IMR-90 (cell line): ENCODE measurements at regions not wholly inside any gene's neighbourhood (a gene's known extent, or its start where the extent isn't known, plus 50 kb on each side); places are given as distances from the start of the nearest gene placed in this dataset.

ENCODE experiments used
- ATAC-seq: fragments of 200-7000 bp; cut with Tn5 transposase; 2 replicates; pipeline ENCODE4 v1.9.1; 2020; ENCODE audit warnings: low read depth, mild to moderate bottlenecking, moderate library complexity
- BruUV-seq: library from RNA; stranded (reverse); fragments of 400-500 nt; replicated peaks from 2 replicates; lab custom pipeline; 2021; lab: Mats Ljungman, UMichigan
- CTCF ChIA-PET: fragments of 300-600 bp; formaldehyde crosslinking; extraction: SDS; loops from one replicate; lab custom pipeline; 2021; ENCODE audit warnings: antibody characterized with exemption; lab: Yijun Ruan, JAX
- POLR2A ChIA-PET: fragments of 300-600 bp; sonication (Branson Sonifier 250); formaldehyde crosslinking; loops from one replicate; lab custom pipeline; 2022; ENCODE audit warnings: antibody characterized with exemption; ENCODE audit not compliant: unreplicated experiment; lab: Charles Lee
- DNase-seq: peaks from one replicate; pipeline ENCODE4 v3.0.0; 2013
- H2AFZ ChIP-seq: replicated peaks from 2 replicates; pipeline ENCODE3; 2013; ENCODE audit warnings: low read length, mild to moderate bottlenecking; ENCODE audit not compliant: poor library complexity
- H2AK5ac ChIP-seq: 2 replicates; pipeline ENCODE4 v1.6.1; 2013; ENCODE audit warnings: low read depth, low read length, inconsistent platforms
- H2AK9ac ChIP-seq: replicated peaks from 2 replicates; pipeline ENCODE3; 2013; ENCODE audit warnings: mild to moderate bottlenecking, low read depth, low read length, moderate library complexity; ENCODE audit not compliant: poor library complexity
- H2BK120ac ChIP-seq: 2 replicates; pipeline ENCODE4 v1.6.1; 2013; ENCODE audit warnings: low read depth, low read length, inconsistent platforms
- H2BK15ac ChIP-seq: 3 replicates; pipeline ENCODE4 v1.6.1; 2013; ENCODE audit warnings: low read depth, low read length, inconsistent platforms
- H2BK20ac ChIP-seq: 2 replicates; pipeline ENCODE4 v1.6.1; 2013; ENCODE audit warnings: low read depth, mild to moderate bottlenecking, inconsistent platforms, low read length, moderate library complexity
- H2BK5ac ChIP-seq: 2 replicates; pipeline ENCODE4 v1.6.1; 2013; ENCODE audit warnings: mild to moderate bottlenecking, low read depth, low read length, inconsistent platforms; ENCODE audit not compliant: poor library complexity, severe bottlenecking
- H3K14ac ChIP-seq: replicated peaks from 2 replicates; pipeline ENCODE4 v1.6.1; 2013; ENCODE audit warnings: low read depth, low read length, inconsistent platforms
- H3K18ac ChIP-seq: 2 replicates; pipeline ENCODE4 v1.6.1; 2013; ENCODE audit warnings: low read depth, low read length, control low read depth
- H3K23ac ChIP-seq: 2 replicates; pipeline ENCODE4 v1.6.1; 2013; ENCODE audit warnings: low read depth, low read length, inconsistent platforms
- H3K27ac ChIP-seq: 2 replicates; pipeline ENCODE4 v1.5.1; 2013; ENCODE audit warnings: mild to moderate bottlenecking, control low read depth, low read length; ENCODE audit not compliant: insufficient read depth
- H3K27me3 ChIP-seq: 2 replicates; pipeline ENCODE4 v1.6.1; 2013; ENCODE audit warnings: low read length; ENCODE audit not compliant: control insufficient read depth, insufficient read depth
- H3K36me3 ChIP-seq: 2 replicates; pipeline ENCODE4 v1.6.1; 2013; ENCODE audit warnings: low read length, mixed read lengths; ENCODE audit not compliant: control insufficient read depth, insufficient read depth
- H3K4ac ChIP-seq: 2 replicates; pipeline ENCODE4 v1.6.1; 2013; ENCODE audit warnings: low read depth, low read length, inconsistent platforms
- H3K4me1 ChIP-seq: 2 replicates; pipeline ENCODE4 v1.6.1; 2013; ENCODE audit warnings: low read length, mixed read lengths; ENCODE audit not compliant: control insufficient read depth, insufficient read depth
- H3K4me2 ChIP-seq: 2 replicates; pipeline ENCODE4 v1.6.1; 2013; ENCODE audit warnings: low read depth, mild to moderate bottlenecking, control low read depth, low read length, moderate library complexity
- H3K4me3 ChIP-seq: 2 replicates; pipeline ENCODE4 v1.5.1; 2013; ENCODE audit warnings: low read depth, mild to moderate bottlenecking, control low read depth, low read length, moderate library complexity; ENCODE audit not compliant: insufficient read depth
- H3K56ac ChIP-seq: 2 replicates; pipeline ENCODE4 v1.6.1; 2013; ENCODE audit warnings: low read length, inconsistent platforms; ENCODE audit not compliant: insufficient read depth; ENCODE audit errors: extremely low read depth
- H3K79me1 ChIP-seq, 2 experiments: 2 replicates each; pipeline ENCODE4 v1.6.1; 2013; ENCODE audit warnings: low read length in 2 of 2, inconsistent platforms in 1 of 2, low read depth in 1 of 2
- H3K9ac ChIP-seq: 2 replicates; pipeline ENCODE4 v1.6.1; 2013; ENCODE audit warnings: low read depth, low read length, control low read depth
- H3K9me1 ChIP-seq: 2 replicates; pipeline ENCODE4 v1.6.1; 2013; ENCODE audit warnings: low read length, inconsistent platforms; ENCODE audit not compliant: insufficient read depth
- H3K9me3 ChIP-seq: 2 replicates; pipeline ENCODE4 v1.6.1; 2013; ENCODE audit warnings: low read length; ENCODE audit not compliant: control insufficient read depth, insufficient read depth
- H4K20me1 ChIP-seq: 2 replicates; pipeline ENCODE4 v1.6.1; 2013; ENCODE audit warnings: low read length, inconsistent platforms; ENCODE audit not compliant: insufficient read depth
- H4K5ac ChIP-seq: 2 replicates; pipeline ENCODE4 v1.6.1; 2013; ENCODE audit warnings: mild to moderate bottlenecking, low read depth, low read length, control low read depth
- H4K8ac ChIP-seq, 2 experiments: 2 replicates each; pipeline ENCODE4 v1.6.1; 2013; ENCODE audit warnings: low read depth in 2 of 2, low read length in 2 of 2, control low read depth in 1 of 2, inconsistent platforms in 1 of 2
- H4K91ac ChIP-seq: 2 replicates; pipeline ENCODE4 v1.6.1; 2013; ENCODE audit warnings: low read depth, low read length, inconsistent platforms; ENCODE audit not compliant: insufficient read depth
- BHLHE40 ChIP-seq: fragments of 150-350 bp; IDR thresholded peaks from 2 replicates; pipeline ENCODE4 v1.6.1; 2016; ENCODE audit warnings: mild to moderate bottlenecking, low read depth, low read length
- CEBPB ChIP-seq: IDR thresholded peaks from 2 replicates; pipeline ENCODE4 v1.6.1; 2012; ENCODE audit warnings: low read depth, low read length, improper control_type of control experiment
- CHD1 ChIP-seq: IDR thresholded peaks from 2 replicates; pipeline ENCODE4 v1.6.1; 2012; ENCODE audit warnings: low read depth, low read length, improper control_type of control experiment
- CTCF ChIP-seq: conservative IDR thresholded peaks from 2 replicates; pipeline ENCODE4 v1.5.1; 2012; ENCODE audit warnings: mild to moderate bottlenecking, low read depth, low read length, improper control_type of control experiment
- ELK1 ChIP-seq: fragments of 150-350 bp; IDR thresholded peaks from 2 replicates; pipeline ENCODE4 v1.6.1; 2016; ENCODE audit warnings: low read depth, mild to moderate bottlenecking, low read length, moderate library complexity, borderline replicate concordance
- FOS ChIP-seq: fragments of 150-350 bp; IDR thresholded peaks from 2 replicates; pipeline ENCODE4 v1.6.1; 2016; ENCODE audit warnings: low read depth, low read length
- MAFK ChIP-seq: IDR thresholded peaks from 2 replicates; pipeline ENCODE4 v1.6.1; 2012; ENCODE audit warnings: low read depth, low read length, improper control_type of control experiment
- MAZ ChIP-seq: IDR thresholded peaks from 2 replicates; pipeline ENCODE4 v1.6.1; 2012; ENCODE audit warnings: low read depth, mild to moderate bottlenecking, low read length, improper control_type of control experiment, moderate library complexity, borderline replicate concordance
- MXI1 ChIP-seq: IDR thresholded peaks from 2 replicates; pipeline ENCODE4 v1.6.1; 2012; ENCODE audit warnings: low read depth, mild to moderate bottlenecking, low read length, moderate library complexity, borderline replicate concordance
- NFE2L2 ChIP-seq: fragments of 150-350 bp; IDR thresholded peaks from 2 replicates; pipeline ENCODE4 v1.6.1; 2016; ENCODE audit warnings: low read depth, mild to moderate bottlenecking, low read length
- POLR2A ChIP-seq: IDR thresholded peaks from 2 replicates; pipeline ENCODE4 v1.6.1; 2012; ENCODE audit warnings: mild to moderate bottlenecking, low read depth, low read length
- RAD21 ChIP-seq: IDR thresholded peaks from 2 replicates; pipeline ENCODE4 v1.6.1; 2012; ENCODE audit warnings: low read length, improper control_type of control experiment
- RCOR1 ChIP-seq: IDR thresholded peaks from 2 replicates; pipeline ENCODE4 v1.6.1; 2012; ENCODE audit warnings: mild to moderate bottlenecking, low read length, improper control_type of control experiment; ENCODE audit not compliant: insufficient replicate concordance
- RFX5 ChIP-seq: IDR thresholded peaks from 2 replicates; pipeline ENCODE4 v1.8.0; 2012; ENCODE audit warnings: low read depth, mild to moderate bottlenecking, low read length, moderate library complexity
- SMC3 ChIP-seq: fragments of 150-350 bp; IDR thresholded peaks from 2 replicates; pipeline ENCODE4 v1.6.1; 2016; ENCODE audit warnings: low read depth, mild to moderate bottlenecking, antibody characterized with exemption, low read length, moderate library complexity
- USF2 ChIP-seq: fragments of 150-350 bp; IDR thresholded peaks from 2 replicates; pipeline ENCODE4 v1.6.1; 2017; ENCODE audit warnings: mild to moderate bottlenecking, antibody characterized with exemption, low read length, low read depth
- dilution Hi-C: fragments of 300-500 bp; cut with HindIII; formaldehyde crosslinking; loops from one replicate; pipeline ENCODE4 v1.14.3; 2018; ENCODE audit warnings: low sequenced_read_pairs; ENCODE audit not compliant: unreplicated experiment
- in situ Hi-C: fragments of 300-500 bp; cut with MboI; formaldehyde crosslinking; loops from 3 replicates; pipeline ENCODE4 v1.14.3; 2019; ENCODE audit warnings: low sequenced_read_pairs, inconsistent platforms, mixed read lengths
- intact Hi-C: fragments of 100-400 bp; cut with micrococcal nuclease; formaldehyde crosslinking; loops from 2 replicates; pipeline ENCODE4 v1.10.0; 2022

DNA sequence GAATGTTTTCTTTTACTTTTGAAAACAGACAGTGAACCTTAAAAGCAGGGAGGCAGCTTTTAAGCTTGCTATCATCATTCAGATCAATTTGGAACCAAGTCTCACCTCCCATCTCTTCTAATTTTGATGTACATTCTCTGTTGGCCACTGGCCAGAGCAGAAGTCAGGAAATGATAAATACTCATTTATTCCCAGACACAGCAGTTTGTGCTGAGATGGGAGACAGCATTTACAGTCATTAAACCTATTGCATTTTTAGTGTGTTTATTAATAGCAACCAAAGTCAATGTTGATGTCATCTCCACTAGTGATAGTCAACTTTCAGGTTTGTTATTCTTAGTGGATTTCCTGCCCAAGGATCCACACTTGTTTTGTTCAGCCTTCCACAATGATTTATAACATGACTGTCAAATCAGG lies 320.0 kb upstream of the ATP2B1 start:
- TF ChIP-seq BHLHE40 (no peak), RFX5 (no peak), MXI1 (no peak), CEBPB (no peak), RCOR1 (no peak), NFE2L2 (no peak), CHD1 (no peak), USF2 (no peak), POLR2A (no peak), FOS (no peak), ELK1 (no peak), CTCF (no peak), MAZ (no peak), RAD21 (no peak), SMC3 (no peak), MAFK (no peak)
- ChIA-PET CTCF (no interaction called here), POLR2A (no interaction called here)
- in situ Hi-C loops: no loop called here
- Histone ChIP-seq H3K9ac (no peak overlapping the region), H3K4ac (no peak overlapping the region), H2AK9ac (no peak overlapping the region), H2AFZ (no peak overlapping the region), H3K4me2 (no peak overlapping the region), H2BK120ac (no peak overlapping the region), H3K9me3 (no peaks in the 10 kb centered on the region), H4K5ac (no peak overlapping the region), H3K4me1 (peaks cover 5% of the 10 kb centered on the region; the same call in 1 of the 2 replicates), H2BK5ac (no peak overlapping the region), H3K14ac (no peak overlapping the region), H4K91ac (no peak overlapping the region), H3K36me3 (no peaks in the 10 kb centered on the region), H2BK20ac (no peak overlapping the region), H3K23ac (no peak overlapping the region), H2BK15ac (no peak overlapping the region), H3K27me3 (no peaks in the 10 kb centered on the region), H3K56ac (no peak overlapping the region), H4K20me1 (no peaks in the 10 kb centered on the region), H2AK5ac (no peak overlapping the region), H3K9me1 (peaks cover 3% of the 10 kb centered on the region), H4K8ac (peak overlapping the region in 1 of 2 experiments; percentile 46; a peak in 1 of 4 replicates), H3K27ac (no peak overlapping the region), H3K4me3 (no peak overlapping the region), H3K18ac (peak overlapping the region; percentile 14; the same call in 1 of the 2 replicates), H3K79me1 (no peaks in the 10 kb centered on the region)
- DNase-seq (peak; percentile 33), ATAC-seq (no peak)
- BruUV-seq: no TSS peak
- intact Hi-C loops: no loop called here
- dilution Hi-C loops: no loop called here
